GM06990 (cell line): ENCODE measurements at regions not wholly inside any gene's neighbourhood (a gene's known extent, or its start where the extent isn't known, plus 50 kb on each side); places are given as distances from the start of the nearest gene placed in this dataset.
"Not testable (repeated sequence)": the region's sequence is repeated elsewhere in the genome, so short reads cannot be mapped to it uniquely, and the experiment has no call there.

ENCODE experiments used
- DNase-seq: peaks from one replicate; pipeline ENCODE4 v3.0.0-alpha.2; 2011; ENCODE audit not compliant: insufficient read length; ENCODE audit errors: extremely low read depth
- H3K27me3 ChIP-seq: replicated peaks from 2 replicates; pipeline ENCODE4 v1.6.0; 2011; ENCODE audit warnings: low read length; ENCODE audit not compliant: control insufficient read depth, insufficient read depth
- H3K36me3 ChIP-seq: 2 replicates; pipeline ENCODE4 v1.5.1; 2011; ENCODE audit warnings: low read length; ENCODE audit not compliant: control insufficient read depth, insufficient read depth
- H3K4me3 ChIP-seq: replicated peaks from 2 replicates; pipeline ENCODE4 v1.5.1; 2011; ENCODE audit warnings: low read depth, mild to moderate bottlenecking, control low read depth, low read length
- TF ChIP-seq, protein P1 (sequence below): IDR thresholded peaks from 2 replicates; pipeline ENCODE4 v1.5.1; 2011; ENCODE audit warnings: low read length, control low read depth, mild to moderate bottlenecking, inconsistent platforms; ENCODE audit not compliant: insufficient read depth, poor library complexity, severe bottlenecking

DNA sequence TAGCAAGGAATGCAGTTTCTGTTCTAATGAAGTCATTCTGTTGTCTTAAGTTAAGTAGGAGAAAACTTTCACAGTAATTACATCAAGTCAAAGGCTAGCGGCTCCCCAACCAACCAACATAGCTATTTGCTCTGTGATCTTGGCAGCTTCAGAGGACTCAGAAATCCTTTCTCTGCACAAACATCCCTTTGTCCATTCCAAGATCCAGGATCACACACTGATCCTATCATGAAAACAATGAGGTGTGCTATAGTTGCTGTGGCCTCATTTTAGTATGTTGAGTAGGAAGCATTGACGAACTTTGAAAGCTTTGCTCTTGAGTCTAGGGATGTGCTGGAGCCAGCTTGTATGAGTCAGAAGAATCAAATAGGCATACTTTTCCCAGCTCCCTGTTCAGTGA, 218.2 kb upstream of the PRSS58 start:
- H3K36me3 ChIP-seq, result no peaks in the 10 kb centered on the region
- TF ChIP-seq, protein P1, sequence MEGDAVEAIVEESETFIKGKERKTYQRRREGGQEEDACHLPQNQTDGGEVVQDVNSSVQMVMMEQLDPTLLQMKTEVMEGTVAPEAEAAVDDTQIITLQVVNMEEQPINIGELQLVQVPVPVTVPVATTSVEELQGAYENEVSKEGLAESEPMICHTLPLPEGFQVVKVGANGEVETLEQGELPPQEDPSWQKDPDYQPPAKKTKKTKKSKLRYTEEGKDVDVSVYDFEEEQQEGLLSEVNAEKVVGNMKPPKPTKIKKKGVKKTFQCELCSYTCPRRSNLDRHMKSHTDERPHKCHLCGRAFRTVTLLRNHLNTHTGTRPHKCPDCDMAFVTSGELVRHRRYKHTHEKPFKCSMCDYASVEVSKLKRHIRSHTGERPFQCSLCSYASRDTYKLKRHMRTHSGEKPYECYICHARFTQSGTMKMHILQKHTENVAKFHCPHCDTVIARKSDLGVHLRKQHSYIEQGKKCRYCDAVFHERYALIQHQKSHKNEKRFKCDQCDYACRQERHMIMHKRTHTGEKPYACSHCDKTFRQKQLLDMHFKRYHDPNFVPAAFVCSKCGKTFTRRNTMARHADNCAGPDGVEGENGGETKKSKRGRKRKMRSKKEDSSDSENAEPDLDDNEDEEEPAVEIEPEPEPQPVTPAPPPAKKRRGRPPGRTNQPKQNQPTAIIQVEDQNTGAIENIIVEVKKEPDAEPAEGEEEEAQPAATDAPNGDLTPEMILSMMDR, result no peak
- no peak overlapping the region for H3K4me3 ChIP-seq
- DNase-seq, result no peak
- H3K27me3 ChIP-seq, result no peaks in the 10 kb centered on the region; the same call in 1 of the 2 replicates

DNA sequence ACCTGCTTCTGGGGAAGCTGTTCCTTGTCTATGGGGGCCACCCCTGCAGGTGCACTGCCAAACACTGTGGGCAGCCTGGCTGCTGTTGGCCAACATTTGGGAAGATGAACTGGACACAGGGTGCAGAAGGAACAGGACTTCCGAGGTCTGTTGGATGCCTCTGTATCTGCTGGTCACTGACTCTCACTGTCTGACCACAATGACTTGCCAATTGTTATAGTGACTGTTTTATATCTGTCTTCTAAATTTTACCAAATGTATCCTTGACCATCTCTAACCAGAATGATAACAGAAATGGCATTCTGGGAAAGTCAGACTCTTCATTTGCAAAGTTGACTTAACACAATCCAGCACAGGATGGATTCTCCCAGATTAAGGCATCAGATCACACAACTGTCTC, 214.0 kb upstream of the PRSS58 start:
- TF ChIP-seq, protein P1, result no peak
- Histone ChIP-seq H3K36me3 (no peaks in the 10 kb centered on the region), H3K27me3 (no peaks in the 10 kb centered on the region; the same call in 1 of the 2 replicates), H3K4me3 (no peak overlapping the region)
- no peak for DNase-seq

DNA sequence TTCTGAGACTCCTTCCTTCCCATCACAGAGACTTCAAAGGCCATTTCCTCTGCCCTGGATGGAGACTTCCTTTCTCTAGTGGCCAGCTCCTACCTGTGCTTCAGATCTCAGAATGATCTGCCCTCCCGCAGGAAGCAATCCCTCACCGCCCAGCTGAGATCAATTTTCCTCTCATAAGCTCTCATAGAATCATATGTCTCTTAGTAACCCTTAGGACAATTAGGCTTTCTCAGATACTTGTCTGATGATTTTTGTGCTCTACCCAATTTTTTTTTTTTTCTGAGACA, 212.6 kb upstream of the PRSS58 start:
- TF ChIP-seq, protein P1, result no peak
- Histone ChIP-seq H3K4me3 (no peak overlapping the region), H3K36me3 (no peaks in the 10 kb centered on the region), H3K27me3 (no peaks in the 10 kb centered on the region)
- no peak for DNase-seq

DNA sequence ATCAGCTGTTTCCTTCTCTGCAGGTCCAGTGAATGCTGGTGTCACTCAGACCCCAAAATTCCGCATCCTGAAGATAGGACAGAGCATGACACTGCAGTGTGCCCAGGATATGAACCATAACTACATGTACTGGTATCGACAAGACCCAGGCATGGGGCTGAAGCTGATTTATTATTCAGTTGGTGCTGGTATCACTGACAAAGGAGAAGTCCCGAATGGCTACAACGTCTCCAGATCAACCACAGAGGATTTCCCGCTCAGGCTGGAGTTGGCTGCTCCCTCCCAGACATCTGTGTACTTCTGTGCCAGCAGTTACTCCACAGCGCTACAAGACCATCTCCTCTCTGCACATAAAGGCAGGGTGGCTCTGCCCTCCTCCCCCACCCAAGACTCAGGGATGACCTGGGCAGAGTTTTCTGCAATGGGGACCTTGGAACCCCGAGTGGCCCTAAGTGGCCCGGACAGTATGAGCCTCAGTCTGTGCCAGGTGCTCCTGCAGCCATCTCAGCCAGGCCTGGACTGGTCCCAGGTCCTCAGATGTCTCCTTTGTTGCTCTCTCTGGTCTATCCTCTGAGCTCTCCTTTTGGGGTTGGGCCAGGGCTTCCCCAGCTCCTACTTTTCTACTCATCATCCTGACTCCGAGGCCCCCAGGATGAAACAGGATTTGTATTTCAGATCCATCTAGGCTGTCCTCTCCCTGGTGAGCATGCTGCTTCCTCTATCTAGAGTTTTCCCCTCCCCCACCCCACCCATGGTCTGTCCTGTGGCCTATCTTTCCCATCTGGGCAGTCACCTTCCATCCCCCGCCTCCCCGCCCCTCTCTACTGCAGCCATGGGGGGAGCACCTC, 212.1 kb upstream of the PRSS58 start:
- no peak overlapping the region for H3K4me3 ChIP-seq
- H3K36me3 ChIP-seq, result no peaks in the 10 kb centered on the region
- TF ChIP-seq, protein P1, result no peak
- no peak for DNase-seq
- H3K27me3 ChIP-seq, result no peaks in the 10 kb centered on the region

DNA sequence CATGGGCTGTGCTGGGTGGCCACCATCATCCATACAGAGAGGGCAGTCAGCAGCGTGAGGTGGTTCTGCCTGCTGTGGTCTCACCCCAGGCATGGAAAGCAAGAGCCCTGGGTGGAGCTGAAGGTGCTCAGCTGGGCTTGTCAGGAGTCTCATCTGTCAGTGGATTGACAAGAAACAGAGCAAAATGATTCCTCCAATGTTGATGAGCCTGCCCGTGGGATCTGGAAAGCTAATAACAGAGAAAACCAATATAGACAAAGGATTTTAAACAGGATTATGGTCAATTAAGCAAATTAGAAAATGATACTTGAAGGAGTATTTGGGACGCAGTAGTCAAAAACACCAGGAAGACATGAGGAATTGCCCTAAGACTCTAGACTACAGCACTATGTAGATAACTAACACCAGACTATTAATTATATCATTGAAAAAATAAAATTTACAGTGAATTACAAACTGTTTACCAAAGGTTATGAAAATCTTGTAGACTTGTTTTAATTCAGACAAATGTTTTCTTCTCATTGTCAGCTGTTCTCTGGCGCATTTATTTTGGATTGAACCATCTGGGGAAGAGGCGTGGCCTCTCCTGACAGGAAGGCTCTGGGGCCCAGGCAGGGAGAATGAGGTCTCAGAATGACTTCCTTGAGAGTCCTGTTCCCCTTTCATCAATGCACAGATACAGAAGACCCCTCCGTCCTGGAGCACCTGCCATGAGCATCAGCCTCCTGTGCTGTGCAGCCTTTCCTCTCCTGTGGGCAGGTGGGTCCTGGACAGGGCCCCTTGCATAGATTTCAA, 211.2 kb upstream of the PRSS58 start:
- no peak for DNase-seq
- Histone ChIP-seq H3K4me3 (no peak overlapping the region), H3K27me3 (no peaks in the 10 kb centered on the region), H3K36me3 (no peaks in the 10 kb centered on the region)
- TF ChIP-seq, protein P1, result no peak

DNA sequence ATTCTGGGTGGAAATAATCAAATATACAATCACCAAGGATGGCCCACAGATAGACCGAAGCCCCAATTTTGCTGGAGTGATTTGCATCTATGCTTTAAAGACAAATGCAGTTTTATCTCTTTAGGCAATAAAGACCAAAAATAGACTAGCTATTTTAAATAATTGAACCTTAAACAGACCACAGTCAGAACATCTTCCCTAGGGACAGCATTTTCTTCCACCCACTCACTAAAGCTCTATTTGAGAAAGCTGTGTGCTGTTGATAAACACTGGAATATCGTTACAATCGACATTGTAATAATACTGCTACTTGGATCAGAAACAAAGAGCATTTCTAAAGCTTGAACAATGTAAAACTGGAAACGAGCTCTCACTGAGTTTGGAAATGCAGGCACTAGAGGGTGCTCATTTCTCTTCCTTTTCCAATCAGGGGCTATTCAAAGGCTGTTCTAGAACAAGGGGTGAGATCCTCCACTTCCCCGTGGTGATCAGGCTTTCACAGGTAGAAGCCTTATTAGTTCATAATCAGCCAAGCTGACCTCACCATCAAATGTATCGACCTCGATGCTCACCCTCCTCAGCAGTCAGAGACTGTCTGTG, 209.3 kb upstream of the PRSS58 start:
- H3K36me3 ChIP-seq, DNase-seq, H3K27me3 ChIP-seq, H3K4me3 ChIP-seq: not testable (repeated sequence)
